ENCODE measurements at regions not wholly inside any gene's neighbourhood (a gene's known extent, or its start where the extent isn't known, plus 50 kb on each side); places are given as distances from the start of the nearest gene placed in this dataset.
"Not testable (repeated sequence)": the region's sequence is repeated elsewhere in the genome, so short reads cannot be mapped to it uniquely, and the experiment has no call there.

DNA sequence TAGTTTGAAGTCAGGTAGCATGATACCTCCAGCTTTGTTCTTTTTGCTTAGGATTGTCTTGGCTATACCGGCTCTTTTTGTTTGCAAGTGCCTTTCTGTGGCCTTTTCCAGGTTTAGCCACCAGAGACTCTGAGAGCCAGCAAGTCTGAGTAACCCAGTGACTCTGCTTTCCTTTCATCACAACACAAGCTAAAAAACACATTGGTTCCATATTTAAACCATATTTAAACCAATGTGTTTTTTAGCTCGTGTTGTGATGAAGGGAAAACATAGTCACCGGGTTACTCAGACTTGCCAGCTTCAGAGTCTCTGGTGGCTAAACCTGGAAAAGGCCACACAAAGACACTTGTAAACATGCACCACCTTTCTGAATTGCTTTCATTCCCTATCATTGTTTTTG lies 493.3 kb downstream of the NTRK2 start:
- Histone ChIP-seq H3K4me3 (ENCODE audit: low read depth, low read length, poor library complexity, severe bottlenecking) (no peak overlapping the region), H4K20me1 (ENCODE audit: insufficient read depth, low read length) (no peaks in the 10 kb centered on the region), H3K36me3 (ENCODE audit: insufficient read depth, low read length) (no peaks in the 10 kb centered on the region), H3K9me3 (ENCODE audit: low read length) (no peaks in the 10 kb centered on the region), H3K79me2 (ENCODE audit: insufficient read depth, low read depth, low read length) (no peaks in the 10 kb centered on the region), H3K4me2 (ENCODE audit: low read length) (no peak overlapping the region), H3K4me1 (ENCODE audit: insufficient read depth, low read length, poor library complexity, severe bottlenecking) (no peaks in the 10 kb centered on the region), H3K9me2 (ENCODE audit: insufficient read depth, low read length) (no peaks in the 10 kb centered on the region), H2AFZ (ENCODE audit: low read length) (no peak overlapping the region), H3K27ac (ENCODE audit: low read depth, low read length, poor library complexity, severe bottlenecking) (no peak overlapping the region)
- ChIA-PET POLR2A (no interaction called here), CTCF (ENCODE audit: unreplicated experiment) (no interaction called here)
- BruUV-seq (replicated peaks): no TSS peak
- no peak for DNase-seq (ENCODE audit: low spot score)
- no peak for TF ChIP-seq EZH2phosphoT487 (IDR thresholded peaks at IDR 0.05; ENCODE audit: borderline replicate concordance, low read depth, low read length)
- TF ChIP-seq, protein P1, sequence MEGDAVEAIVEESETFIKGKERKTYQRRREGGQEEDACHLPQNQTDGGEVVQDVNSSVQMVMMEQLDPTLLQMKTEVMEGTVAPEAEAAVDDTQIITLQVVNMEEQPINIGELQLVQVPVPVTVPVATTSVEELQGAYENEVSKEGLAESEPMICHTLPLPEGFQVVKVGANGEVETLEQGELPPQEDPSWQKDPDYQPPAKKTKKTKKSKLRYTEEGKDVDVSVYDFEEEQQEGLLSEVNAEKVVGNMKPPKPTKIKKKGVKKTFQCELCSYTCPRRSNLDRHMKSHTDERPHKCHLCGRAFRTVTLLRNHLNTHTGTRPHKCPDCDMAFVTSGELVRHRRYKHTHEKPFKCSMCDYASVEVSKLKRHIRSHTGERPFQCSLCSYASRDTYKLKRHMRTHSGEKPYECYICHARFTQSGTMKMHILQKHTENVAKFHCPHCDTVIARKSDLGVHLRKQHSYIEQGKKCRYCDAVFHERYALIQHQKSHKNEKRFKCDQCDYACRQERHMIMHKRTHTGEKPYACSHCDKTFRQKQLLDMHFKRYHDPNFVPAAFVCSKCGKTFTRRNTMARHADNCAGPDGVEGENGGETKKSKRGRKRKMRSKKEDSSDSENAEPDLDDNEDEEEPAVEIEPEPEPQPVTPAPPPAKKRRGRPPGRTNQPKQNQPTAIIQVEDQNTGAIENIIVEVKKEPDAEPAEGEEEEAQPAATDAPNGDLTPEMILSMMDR (conservative IDR thresholded peaks at IDR 0.05; ENCODE audit: low read length): no peak
- intact Hi-C loops (cut with micrococcal nuclease; ENCODE audit: unreplicated experiment): no loop called here

DNA sequence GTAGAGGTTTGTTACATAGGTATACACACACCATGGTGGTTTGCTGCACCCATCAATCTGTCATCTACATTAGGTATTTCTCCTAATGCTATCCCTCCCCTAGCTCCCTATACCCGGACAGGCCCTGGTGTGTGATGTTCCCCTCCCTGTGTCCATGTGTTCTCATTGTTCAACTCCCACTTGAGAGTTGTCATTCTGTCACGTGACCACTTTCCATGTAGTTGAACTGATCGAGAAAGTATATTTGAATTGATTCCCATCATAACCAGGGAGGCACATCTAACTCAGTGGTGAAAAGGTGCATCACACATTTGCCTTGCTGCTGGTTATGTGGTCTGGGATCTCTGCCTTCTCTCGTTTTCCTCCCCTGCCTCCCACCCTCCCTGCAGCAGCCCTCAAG lies 491.4 kb downstream of the NTRK2 start:
- H4K20me1 ChIP-seq (ENCODE audit: insufficient read depth, low read length); H3K36me3 ChIP-seq (ENCODE audit: insufficient read depth, low read length); H3K27ac ChIP-seq (ENCODE audit: low read depth, low read length, poor library complexity, severe bottlenecking); H3K4me3 ChIP-seq (ENCODE audit: low read depth, low read length, poor library complexity, severe bottlenecking); H3K9me3 ChIP-seq (ENCODE audit: low read length); DNase-seq (ENCODE audit: low spot score); POLR2A ChIA-PET; H3K4me2 ChIP-seq (ENCODE audit: low read length); H2AFZ ChIP-seq (ENCODE audit: low read length); BruUV-seq (replicated peaks); H3K79me2 ChIP-seq (ENCODE audit: insufficient read depth, low read depth, low read length); intact Hi-C loops (cut with micrococcal nuclease; ENCODE audit: unreplicated experiment); CTCF ChIA-PET (ENCODE audit: unreplicated experiment); H3K9me2 ChIP-seq (ENCODE audit: insufficient read depth, low read length); H3K4me1 ChIP-seq (ENCODE audit: insufficient read depth, low read length, poor library complexity, severe bottlenecking): not testable (repeated sequence)

DNA sequence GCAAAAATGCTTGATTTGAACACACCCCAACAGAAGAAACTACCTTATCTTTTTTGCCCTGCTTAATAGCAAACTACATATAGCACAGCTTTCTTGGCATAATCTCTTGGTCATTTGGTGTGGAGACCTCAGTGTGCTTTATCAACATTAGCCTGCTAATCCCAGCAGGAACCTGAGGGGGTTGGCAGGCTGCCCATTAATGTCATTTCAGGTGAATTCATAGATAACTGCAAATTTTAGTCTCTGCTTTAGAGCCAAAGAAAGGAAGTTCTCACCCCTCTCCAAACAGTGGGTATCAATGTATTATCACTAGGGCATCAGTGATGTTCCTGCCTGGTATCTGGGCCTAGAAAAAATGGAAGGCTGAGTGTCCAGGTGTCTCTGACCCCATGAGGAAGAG lies 489.0 kb downstream of the NTRK2 start:
- Histone ChIP-seq H3K4me2 (ENCODE audit: low read length) (no peak overlapping the region), H3K4me3 (ENCODE audit: low read depth, low read length, poor library complexity, severe bottlenecking) (no peak overlapping the region), H3K36me3 (ENCODE audit: insufficient read depth, low read length) (no peaks in the 10 kb centered on the region), H3K9me2 (ENCODE audit: insufficient read depth, low read length) (no peaks in the 10 kb centered on the region), H3K27ac (ENCODE audit: low read depth, low read length, poor library complexity, severe bottlenecking) (no peak overlapping the region), H2AFZ (ENCODE audit: low read length) (no peak overlapping the region), H3K4me1 (ENCODE audit: insufficient read depth, low read length, poor library complexity, severe bottlenecking) (no peaks in the 10 kb centered on the region), H4K20me1 (ENCODE audit: insufficient read depth, low read length) (no peaks in the 10 kb centered on the region), H3K79me2 (ENCODE audit: insufficient read depth, low read depth, low read length) (no peaks in the 10 kb centered on the region), H3K9me3 (ENCODE audit: low read length) (no peaks in the 10 kb centered on the region)
- DNase-seq (ENCODE audit: low spot score): no peak
- ChIA-PET CTCF (ENCODE audit: unreplicated experiment) (no interaction called here), POLR2A (no interaction called here)
- TF ChIP-seq EZH2phosphoT487 (IDR thresholded peaks at IDR 0.05; ENCODE audit: borderline replicate concordance, low read depth, low read length): no peak
- TF ChIP-seq, protein P1 (conservative IDR thresholded peaks at IDR 0.05; ENCODE audit: low read length): no peak
- no TSS peak for BruUV-seq (replicated peaks)
- intact Hi-C loops (cut with micrococcal nuclease; ENCODE audit: unreplicated experiment): no loop called here
